ENCODE measurements at regions not wholly inside any gene's neighbourhood (a gene's known extent, or its start where the extent isn't known, plus 50 kb on each side); places are given as distances from the start of the nearest gene placed in this dataset.
"Not testable (repeated sequence)": the region's sequence is repeated elsewhere in the genome, so short reads cannot be mapped to it uniquely, and the experiment has no call there.

DNA sequence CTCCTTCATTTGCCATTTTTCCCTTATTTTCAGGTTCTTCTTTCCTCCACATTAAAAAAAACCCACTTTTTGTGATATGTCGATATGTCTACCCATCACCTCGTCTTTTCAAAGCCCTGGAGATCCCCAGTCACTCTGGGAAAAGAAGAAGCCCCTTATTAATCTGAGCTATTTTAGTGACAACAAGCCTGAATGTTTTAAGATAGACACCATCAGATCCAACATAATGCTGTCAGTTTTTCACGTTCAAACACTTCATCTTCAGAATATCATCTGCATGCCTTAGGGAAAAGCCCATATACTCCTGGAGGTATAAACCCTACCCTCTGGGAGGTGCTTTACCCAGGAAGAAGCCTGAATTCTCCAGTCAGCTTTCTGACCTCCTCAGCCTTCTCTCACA lies 464.0 kb upstream of the CDH4 start:
- DNase-seq = no peak

DNA sequence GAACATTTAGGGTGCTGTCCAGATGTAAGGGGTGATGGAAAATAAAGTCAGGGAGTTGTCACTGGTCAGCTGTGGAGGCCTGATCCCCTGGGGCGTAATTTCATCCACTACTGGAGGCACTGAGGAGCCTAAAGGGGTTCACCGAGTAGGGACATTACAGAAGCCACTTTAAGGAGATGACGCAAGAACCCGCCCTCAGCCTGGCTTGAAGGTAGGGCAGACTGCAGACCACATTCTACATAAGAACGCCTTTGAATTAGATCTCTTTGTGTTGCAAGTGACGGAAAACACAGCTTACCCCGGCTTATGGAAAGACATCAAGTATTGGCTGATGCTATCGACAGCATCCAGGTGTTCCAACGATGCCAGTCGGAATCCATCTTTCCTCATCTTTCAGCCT lies 462.7 kb upstream of the CDH4 start:
- DNase-seq = no peak

DNA sequence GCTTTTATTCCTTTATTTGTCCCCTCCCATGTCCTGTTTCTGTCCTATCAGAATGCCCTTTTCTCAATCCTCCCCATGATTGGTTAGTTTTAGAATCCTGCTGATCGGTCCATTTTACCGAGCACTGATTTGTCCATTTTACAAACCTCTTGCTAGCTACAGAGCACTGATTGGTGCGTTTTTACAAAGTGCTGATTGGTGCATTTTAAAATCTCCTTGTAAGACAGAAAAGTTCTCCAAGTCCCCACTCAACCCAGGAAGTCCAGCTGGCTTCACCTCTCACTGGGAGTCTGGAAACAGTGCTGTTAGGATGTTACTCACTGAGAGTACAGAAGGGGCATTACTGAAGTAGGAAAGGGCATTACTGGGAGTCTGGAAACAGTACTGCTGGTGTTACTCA lies 461.7 kb upstream of the CDH4 start:
- DNase-seq = not testable (repeated sequence)

DNA sequence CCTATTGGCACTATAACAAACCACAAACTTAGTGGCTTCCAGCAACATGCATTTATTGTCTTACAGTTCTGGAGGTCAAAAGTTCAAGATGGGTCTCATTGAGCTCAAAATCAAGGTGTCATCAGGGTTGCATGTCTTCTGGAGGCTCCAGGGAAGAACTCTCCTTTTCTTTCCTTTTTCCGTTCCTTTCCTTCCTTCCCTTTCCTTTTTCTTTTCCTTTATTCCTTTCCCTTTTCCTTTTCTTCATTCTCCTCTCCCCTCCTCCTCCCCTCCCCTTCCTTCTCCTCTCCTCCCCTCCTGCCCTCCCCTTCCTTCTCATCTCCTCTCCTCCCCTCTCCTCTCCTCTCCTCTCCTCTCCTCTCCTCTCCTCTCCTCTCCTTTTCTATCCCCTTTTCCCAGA lies 460.2 kb upstream of the CDH4 start:
- DNase-seq = no peak

DNA sequence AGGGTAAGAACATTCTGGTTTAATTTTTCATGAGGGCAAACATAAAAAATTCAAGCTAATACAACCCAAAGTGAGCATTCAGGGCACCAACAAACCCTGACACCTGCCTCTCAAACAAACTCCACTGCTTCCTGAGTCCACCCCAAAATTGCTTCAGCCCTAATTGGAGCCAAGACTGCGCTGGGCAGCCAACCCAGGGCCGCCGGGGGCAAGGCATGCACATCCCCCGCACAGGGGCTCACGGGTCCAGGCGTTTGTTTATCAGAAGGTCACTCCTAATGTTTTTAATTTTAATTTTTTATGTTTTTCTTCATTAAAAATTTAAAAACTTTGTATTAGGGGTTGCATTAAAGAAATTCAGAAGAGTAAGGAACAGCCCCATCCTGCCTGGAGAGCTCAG lies 459.1 kb upstream of the CDH4 start:
- DNase-seq = no peak

DNA sequence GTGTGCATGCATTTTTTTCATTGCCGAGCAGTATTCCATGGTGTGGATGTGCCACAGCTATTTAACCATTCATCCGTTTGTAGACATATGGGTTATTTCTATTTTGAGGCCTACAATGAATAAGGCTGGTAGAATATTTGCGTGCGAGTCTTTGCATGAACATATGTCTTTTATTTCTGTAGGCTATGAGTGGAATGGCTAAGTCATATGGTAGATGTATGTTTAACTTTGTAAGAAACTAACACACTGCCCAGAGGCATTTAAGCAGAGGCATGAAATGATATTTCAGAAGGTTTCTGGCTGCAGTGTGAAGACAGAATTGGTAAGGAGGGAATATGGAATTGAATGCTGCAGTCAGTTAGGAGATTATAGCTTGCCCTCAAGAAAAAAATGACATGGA lies 457.4 kb upstream of the CDH4 start:
- DNase-seq = no peak

DNA sequence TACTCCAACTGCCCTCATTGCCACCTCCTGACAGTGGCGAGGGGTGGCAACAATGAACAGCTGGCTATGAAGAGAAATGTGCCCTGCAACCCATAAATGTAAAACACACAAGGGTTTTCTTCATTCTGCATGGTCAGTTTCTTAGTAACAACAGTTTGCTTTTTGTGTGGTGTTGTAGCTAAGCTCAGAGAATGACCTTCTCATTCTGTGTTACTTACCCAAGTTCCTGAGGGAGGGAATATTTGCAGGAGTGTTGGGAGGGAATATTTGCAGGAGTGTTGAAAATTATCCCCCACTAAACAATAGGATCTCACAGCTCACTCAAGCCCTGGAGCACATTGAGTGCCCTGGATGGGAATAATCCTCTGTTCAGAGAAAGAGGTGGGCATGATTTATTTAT lies 456.4 kb upstream of the CDH4 start:
- no peak for DNase-seq

DNA sequence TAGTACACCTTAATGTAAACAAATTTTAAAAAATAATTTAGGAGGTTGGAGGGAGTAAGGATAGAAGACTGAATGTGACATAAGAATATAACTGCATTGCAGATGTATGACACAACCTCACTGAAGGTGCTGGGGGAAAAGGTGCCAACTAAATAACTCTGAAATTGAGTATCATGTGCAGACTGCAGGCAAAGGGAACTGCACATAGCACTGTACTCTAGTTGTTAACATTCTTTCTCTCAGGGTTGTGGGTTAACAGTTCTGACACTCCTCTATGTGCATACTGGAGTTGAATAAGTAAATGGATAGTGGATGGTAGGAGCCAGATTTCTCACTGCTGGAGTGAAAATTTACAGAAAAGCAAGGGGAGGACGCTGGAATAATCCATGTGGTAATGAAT lies 451.9 kb upstream of the CDH4 start:
- no peak for DNase-seq

DNA sequence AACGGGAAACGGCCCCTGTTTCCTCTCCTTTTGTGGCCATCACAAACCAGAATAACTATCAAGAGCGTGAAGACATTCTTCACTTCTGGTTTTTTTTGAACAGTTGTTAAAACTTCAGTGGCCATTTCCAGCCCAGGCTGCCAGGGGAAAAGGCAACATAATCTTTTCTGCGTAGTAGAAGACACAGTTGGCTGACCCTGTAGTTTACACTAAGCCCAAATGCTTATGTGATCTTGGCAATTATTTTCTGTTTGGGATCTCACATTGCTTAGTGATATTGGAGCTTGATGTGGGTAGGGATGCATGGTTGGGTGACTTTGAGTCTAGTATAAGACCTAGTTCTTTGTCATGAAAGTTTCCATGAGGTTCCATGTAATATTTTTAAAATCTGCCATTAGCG lies 449.4 kb upstream of the CDH4 start:
- no peak for DNase-seq

DNA sequence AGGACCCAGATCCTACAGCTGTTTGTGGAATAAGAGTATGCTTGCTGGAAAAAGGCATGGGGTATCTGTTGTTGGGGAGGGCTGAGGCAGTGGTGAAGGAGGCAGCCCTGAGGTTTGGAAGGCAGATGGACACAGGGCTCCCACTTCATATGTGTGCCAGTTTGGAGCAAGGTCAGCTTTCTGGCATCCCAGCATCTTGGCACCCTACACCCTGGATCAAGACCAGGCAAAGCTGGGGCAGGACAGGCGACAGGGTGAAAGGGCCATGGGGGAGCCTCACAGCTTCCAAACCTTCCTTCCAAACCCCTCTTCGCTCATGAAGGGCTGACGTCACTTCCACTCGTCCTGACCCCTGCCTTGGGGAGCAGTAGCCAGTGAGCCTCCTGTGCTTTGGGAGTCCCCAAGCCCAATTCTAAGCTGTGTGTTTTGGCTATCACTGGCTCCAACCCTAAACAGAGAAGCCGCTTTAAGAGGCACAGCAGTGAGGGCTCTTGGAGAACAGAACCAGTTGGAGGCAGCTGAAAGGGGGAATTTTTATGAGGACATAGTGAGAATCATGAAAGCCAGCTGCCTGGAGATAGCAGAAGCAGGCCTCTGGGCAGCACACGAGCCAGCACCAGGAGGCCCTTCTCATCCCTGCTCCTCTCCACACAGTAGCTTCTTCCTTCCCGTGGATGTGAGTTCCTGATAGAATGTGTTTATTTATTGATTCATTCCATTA lies 448.6 kb upstream of the CDH4 start:
- DNase-seq = no peak

DNA sequence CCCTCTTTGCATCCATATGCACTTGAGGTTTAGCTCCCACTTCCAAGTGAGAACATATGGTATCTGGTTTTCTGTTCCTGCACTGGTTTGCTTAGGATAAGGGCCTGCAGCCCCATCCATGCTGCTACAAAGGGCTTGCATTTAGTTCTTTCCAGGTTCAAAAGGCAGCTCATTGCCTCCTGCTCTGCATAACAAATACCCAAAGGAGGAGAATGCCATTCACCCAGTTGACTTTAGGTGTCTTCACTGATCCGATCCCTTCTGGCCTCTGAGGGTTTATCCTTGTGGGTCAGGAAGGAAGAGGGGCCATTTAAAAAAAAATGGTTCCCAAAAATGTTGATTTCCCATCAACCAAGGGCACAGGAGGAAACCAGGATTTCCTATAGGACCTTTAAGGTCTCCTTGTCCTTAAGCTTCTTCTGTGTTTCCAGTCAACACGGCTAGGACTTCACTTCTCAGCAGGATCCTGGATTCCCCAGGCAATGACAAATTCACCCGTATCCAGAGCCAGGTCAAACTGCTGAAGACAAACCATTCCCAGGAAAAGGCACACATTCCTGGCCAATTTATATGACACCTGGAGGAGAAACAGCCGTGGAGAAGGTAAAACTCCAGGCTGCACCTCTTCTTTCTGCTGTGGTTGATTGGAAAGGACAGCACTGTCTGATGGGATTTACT lies 447.7 kb upstream of the CDH4 start:
- DNase-seq = no peak

DNA sequence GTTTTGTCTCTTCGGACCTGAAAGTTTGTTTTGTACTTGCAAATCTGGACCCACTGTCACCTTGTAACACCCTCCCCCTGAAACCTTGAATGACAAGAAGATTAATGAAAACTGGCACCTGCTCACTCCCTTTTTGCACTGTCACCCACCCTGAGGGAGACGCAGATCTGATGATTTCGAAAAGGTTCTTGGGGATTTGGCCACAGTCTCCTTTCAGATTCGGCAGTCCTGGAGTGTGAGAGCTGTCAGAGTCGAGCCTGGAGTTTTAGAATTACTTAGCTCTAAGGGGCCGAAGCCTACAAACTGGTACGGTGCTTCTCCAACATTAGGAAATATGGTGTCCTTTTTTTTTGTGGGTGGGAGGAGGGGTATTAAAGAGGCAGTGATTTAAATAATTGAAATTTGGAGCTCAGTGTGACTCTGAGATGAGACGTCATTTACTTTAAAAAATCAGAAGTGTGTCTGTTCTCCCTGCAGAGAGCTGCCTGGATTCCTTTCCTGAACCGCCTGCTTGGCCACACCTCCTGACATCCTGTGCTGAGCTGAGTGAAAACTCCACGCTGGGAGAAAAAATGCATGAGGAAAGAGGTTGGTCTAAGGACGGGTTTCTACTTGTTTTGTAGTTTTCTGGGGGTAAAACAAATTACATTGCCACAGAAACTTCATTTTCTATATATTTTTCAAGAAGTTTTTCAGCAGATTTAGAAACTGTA lies 447.0 kb upstream of the CDH4 start:
- no peak for DNase-seq

DNA sequence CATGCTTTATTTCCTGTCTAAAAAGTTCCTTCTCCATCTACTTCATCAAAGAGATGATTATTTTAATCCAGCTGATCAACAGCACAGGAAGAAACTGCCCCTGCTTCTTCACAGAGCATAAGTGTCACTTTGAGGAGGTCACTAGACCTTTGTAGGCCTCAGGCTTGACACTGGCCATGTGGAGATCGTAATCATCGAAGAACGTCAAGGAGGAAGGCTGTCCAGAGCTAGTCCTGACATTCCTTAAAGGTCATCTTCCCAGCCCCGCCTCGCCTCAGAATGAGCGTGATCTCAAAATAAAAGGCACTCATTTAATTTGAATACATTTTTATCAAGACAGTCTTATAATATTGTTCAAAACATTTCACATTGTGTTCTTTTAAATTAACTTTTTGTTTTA lies 445.7 kb upstream of the CDH4 start:
- no peak for DNase-seq

DNA sequence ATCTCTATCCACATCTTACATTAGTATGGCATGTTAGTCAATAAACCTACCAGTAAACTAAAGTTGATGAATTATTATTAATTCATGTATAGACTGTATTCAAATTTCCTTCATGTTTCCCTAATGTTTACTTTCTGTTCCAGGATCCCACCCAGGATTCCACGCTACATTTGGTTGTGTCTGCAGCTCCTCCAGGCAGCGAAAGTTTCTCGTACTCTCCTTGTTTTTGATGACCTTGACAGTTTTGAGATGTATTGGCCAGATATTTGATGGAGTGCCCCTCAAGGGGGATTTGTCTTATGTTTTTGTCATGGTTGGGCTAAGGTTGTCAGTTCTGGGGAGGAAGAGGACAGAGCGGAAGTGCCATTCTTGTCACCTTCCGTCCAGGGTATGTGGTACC lies 445.2 kb upstream of the CDH4 start:
- no peak for DNase-seq

DNA sequence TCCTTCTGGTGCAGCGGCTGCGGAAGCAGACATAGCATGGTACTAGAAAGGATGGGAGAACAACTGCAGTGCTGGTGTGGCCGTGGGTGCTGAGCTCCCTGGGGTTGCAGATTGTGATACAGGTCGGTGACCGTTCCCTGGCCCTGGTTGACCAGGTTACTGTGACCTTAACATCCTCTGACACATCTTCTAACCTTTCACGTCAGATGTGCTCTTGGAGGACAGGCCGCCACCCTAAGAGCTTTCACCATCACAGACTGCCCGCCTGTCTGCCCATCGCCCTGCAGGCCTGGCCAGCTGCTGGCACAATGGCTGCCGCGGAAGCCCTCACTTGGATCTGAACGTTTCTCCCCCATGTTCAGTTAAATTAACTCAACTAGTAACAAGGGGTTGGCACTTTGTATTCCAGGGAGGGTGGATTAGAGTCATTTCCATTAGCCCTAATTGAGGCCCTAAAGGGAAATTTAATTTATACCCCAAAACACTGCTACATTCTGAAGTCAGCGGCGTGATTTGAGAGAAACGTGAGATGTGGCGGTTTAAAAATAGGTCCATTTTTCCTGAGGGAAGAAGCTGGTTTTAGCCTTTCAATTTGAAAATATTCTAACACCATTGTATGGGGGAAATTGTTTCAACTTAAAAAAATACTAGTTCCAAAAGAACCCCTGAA lies 443.9 kb upstream of the CDH4 start:
- DNase-seq = no peak

DNA sequence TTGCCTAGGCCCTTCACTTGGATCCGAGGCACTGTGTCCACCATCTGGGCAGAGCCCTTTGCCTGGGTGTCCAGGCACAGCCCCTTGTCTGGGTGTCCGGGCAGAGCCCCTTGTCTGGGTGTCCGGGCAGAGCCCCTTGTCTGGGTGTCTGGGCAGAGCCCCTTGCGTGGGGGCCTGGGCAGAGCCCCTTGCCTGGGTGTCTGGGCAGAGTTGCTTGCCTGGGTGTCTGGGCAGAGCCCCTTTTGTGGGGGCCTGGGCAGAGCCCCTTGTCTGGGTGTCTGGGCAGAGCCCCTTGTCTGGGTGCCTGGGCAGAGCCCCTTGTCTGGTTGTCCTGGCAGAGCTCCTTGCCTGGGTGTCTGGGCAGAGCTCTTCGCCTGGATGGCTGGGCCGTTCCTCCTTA lies 443.4 kb upstream of the CDH4 start:
- DNase-seq = no peak

DNA sequence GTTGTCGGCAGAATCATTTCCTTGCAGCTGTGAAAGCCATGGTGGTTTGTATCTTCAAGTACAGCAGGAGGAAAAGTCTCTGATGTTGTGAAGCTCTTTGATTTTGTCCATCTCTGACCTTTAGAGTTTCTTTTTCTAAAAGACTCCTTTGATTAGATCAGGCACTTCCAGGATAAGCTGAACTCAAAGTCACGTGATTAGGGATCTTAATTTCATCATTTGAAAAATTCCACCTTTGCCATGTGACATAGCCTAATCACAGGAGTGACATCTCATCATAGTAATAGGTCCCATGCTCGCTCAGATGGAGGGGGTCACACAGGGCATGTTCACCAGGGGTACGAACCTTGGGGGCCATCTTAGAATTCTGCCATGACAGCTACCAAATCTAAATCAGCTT lies 441.5 kb upstream of the CDH4 start:
- no peak for DNase-seq

DNA sequence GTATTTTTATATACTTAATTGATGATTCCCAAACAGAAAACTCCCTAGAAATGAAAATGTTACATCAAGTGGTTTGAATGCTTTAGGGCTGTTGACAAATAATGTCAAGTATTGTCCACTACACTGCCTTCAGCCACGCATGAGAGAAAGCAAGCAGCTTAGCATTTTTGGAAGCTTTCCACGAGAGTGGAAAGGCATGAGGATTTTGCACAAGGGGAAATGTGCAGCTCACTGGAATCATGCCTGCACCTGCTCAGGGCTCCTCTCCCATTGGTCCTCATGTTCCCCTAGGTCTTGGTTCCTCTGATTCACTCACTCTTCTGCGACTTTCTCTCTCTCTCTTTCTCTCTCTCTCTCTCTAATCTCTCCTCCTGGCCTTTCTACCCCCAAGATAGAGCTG lies 439.5 kb upstream of the CDH4 start:
- DNase-seq = no peak

DNA sequence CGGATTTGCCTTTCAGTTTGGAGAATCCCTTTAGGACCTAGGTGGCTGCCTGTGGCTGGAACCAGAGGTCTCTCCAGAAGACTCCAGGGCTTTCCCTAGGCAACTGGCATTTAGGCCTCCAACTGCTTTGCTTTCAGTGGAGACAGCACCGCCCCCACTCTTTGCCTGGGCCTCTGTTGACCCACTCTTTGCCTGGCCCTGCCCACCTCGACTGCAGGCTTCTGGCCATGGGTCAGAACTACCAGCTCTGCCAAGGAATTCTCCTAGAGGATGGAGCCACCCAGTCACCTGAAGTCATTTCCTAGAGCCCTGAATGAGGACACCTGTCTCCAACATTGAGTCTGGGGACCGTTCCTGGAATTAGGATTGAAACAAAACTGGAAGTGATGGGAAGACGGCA lies 439.0 kb upstream of the CDH4 start:
- DNase-seq = no peak

DNA sequence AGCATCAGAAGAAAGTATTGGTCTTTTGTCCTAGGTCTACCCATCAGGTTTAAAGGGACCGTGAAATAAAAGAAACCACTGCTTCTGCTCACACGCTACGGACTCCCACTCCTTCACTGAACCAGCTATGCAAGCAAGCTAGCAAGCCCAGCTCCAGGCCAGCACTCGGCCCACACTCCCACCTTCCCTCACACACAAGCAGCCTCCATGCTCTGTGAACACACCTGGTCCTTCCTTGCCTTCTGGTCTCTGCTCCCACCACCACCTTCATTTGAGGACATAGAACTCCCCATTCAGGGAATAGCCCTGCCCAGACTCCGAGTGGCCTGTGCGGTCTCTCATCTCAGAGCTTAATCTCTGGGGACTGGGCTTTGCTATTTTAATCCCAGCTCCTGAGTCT lies 436.4 kb upstream of the CDH4 start:
- no peak for DNase-seq

DNA sequence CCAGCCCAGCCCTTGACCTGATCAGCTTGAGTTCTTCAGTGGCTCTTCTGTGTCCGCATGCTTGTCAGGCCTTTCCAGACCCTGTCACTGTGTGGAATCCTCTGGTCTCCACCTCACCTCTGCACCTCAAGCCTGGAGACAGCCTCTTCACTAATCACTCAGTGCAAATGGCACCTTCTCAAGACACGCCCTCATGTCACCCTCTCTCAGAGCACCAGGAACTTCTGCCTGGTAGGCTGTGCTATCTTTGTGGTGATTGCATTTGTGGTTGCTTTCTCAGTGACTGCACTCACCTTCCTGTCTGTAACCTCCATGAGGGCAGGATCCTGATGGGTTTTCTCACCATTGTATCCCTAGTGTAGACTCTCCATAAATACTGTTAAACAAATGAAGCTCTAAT lies 435.2 kb upstream of the CDH4 start:
- no peak for DNase-seq

DNA sequence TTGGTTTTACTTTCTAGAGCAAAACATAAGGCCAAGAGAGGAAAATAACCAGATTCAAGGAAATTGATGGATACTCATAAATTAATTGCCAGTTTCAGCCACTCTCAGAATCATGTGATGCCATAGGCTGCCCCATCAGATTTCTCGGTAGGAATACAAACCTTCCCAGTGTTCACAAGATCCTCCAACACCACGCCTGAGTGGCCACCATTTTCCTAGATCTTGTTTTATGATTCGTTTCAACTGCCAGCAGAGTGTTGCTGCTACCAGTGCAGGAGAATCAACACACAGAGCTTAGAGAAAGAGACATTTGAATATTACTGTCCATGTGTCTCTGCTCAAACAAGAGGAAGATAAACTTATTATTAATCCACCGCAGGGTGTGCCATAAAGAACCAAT lies 434.2 kb upstream of the CDH4 start:
- no peak for DNase-seq

DNA sequence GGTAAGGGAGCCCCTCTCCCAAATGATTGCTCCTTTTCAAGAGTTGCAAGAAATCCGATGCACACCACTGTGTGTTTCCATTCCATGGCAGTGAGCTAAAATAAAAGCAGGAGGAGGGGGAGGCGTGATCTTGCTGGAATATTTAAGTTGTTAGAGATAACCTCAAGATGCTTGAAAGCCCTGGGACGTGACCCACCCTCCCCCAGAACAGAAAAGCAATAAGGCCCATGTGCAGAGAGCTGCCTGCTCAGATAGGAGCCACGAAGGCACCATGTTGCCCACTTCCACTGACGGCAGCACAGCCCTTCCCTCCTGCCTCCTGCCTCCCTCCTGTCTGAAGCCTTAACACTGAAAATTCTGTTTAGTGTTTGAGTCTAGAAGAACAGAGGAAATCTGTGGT lies 432.6 kb upstream of the CDH4 start:
- no peak for DNase-seq

DNA sequence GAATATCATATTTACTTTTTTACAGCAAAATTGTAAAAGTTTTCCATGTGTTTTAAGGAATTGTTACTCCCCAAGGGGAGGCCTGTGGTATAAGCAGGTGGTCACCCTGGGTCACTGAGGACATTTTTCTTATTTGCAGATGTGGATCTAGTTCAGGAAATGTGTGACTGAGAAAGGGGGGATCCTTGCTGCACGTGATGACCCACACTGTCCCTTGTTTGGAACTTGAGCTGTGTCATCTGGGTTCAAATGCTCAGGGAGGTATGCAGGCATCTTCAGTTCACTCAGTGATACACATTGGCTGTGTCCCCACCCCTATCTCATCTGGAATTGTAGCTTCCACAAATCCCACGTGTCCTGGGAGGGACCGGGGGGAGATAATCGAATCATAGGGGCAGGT lies 431.9 kb upstream of the CDH4 start:
- DNase-seq = no peak

Measured in NCI-H510A (cell line).